ENCODE measurements at regions not wholly inside any gene's neighbourhood (a gene's known extent, or its start where the extent isn't known, plus 50 kb on each side); places are given as distances from the start of the nearest gene placed in this dataset.

DNA sequence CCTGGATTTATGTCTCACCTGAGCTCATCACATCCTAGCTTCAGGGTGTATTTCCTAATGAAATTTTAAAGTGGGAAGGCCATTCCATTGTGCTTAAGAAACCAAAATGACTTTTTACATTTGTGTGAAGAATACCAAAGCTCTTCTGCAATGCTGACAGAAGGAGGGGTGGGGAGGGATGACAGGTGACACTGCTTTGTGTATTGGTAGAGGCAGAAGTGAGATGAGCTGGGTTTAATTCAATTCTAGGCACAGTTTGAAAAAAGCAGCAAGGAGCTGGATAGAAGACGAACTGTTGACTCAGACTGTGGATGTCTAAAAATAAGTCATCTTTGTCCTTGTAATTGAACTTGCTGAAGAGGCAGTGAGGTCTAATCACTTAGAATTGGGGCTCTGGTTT, 710.3 kb upstream of the KIRREL3 start:
- H3K27ac ChIP-seq: no peak overlapping the region

DNA sequence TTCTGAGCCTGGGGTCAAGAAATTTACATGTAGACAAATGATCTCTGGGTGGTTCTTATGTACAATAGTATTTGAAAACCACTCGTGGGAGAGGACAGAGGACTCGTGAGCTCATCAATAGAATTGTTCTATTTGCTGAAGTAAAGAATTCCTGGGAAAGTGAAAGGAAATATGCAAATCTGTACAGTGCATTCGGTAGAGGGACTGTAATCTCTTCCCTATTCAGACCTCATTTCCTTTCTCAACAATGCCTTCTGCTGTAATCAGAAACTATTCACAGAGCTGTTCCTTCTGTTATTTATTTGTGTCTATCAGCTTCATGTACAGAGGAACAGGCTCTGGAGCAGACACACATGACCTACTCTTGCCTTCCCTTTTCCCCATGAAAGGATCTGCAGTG, 709.4 kb upstream of the KIRREL3 start:
- FAIRE-seq (no peak), ATAC-seq (no peak), DNase-seq (no peak)
- Histone ChIP-seq H3K4me1 (no peaks in the 10 kb centered on the region), H3K36me3 (no peaks in the 10 kb centered on the region), H3K4me3 (no peak overlapping the region), H3K27ac (no peak overlapping the region), H3K27me3 (peaks cover 0 to under 1% (median 0%) of the 10 kb centered on the region in 4 donors), H3K9me3 (peaks cover 0 to under 1% (median 0%) of the 10 kb centered on the region in 4 donors)
- TF ChIP-seq, protein P1, sequence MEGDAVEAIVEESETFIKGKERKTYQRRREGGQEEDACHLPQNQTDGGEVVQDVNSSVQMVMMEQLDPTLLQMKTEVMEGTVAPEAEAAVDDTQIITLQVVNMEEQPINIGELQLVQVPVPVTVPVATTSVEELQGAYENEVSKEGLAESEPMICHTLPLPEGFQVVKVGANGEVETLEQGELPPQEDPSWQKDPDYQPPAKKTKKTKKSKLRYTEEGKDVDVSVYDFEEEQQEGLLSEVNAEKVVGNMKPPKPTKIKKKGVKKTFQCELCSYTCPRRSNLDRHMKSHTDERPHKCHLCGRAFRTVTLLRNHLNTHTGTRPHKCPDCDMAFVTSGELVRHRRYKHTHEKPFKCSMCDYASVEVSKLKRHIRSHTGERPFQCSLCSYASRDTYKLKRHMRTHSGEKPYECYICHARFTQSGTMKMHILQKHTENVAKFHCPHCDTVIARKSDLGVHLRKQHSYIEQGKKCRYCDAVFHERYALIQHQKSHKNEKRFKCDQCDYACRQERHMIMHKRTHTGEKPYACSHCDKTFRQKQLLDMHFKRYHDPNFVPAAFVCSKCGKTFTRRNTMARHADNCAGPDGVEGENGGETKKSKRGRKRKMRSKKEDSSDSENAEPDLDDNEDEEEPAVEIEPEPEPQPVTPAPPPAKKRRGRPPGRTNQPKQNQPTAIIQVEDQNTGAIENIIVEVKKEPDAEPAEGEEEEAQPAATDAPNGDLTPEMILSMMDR (IDR thresholded peaks at IDR 0.05): no peak
- 28 to 33% methylated on average over 3 of the region's 3 CpGs for WGBS, 2 donors
- intact Hi-C loops (cut with DNase I): no loop called here

More for the DNA sequence above, 710.3 kb upstream of the KIRREL3 start:
- FAIRE-seq (no peak), DNase-seq (no peak), ATAC-seq (no peak)
- Histone ChIP-seq H3K27me3 (no peaks in the 10 kb centered on the region), H3K9me3 (no peaks in the 10 kb centered on the region), H3K4me3 (no peak overlapping the region), H3K36me3 (no peaks in the 10 kb centered on the region), H3K4me1 (no peaks in the 10 kb centered on the region)
- TF ChIP-seq, protein P1 (IDR thresholded peaks at IDR 0.05): no peak
- 70 to 75% methylated on average over 1 of the region's 1 CpG for WGBS, 2 donors
- intact Hi-C loops (cut with DNase I): no loop called here

DNA sequence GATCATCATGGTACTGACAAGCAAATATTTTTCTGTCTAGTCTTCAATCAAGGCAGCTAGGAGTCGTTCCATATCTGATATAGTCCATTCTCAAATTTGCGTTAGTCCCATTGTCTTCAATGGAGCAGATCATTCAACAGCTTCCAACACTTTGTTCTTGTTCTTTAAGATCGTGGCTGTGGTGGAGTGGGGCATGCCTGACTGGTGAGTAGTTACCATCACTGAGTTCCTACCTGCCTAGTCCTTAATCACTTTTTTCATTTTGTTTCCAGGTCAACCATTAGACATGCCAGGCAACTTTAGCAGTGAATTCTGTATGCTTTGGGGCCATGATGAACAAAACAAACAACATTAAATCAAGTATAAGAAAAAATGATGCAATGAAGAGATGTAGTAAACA, 693.1 kb upstream of the KIRREL3 start:
- Histone ChIP-seq H3K36me3 (no peaks in the 10 kb centered on the region), H3K9me3 (no peaks in the 10 kb centered on the region), H3K4me1 (no peaks in the 10 kb centered on the region), H3K27ac (no peak overlapping the region), H3K27me3 (no peaks in the 10 kb centered on the region), H3K4me3 (no peak overlapping the region)
- intact Hi-C loops (cut with DNase I): no loop called here
- TF ChIP-seq, protein P1 (IDR thresholded peaks at IDR 0.05): no peak
- ATAC-seq (no peak), FAIRE-seq (no peak), DNase-seq (no peak)
- WGBS, 2 donors: 43 to 57% methylated on average over 3 of the region's 3 CpGs

DNA sequence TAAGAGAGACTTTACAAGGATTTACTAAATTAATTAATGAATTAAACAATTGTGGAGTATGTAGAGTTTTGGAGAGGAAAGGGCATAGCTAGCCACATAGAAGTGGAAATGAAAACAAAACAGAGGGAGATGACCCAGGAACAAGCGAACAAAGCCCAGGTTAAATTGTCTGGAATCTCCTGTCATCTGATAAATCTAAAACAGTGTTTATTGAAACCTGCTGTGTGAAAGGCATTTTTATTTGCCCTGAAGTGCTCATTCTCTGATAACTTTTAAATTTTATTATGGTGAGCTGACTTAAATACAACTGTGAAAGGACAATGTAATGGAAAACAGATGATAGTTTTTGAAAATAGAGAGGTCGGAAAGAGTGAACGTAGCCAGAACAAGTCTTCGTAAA, 682.8 kb upstream of the KIRREL3 start:
- TF ChIP-seq, protein P1 (IDR thresholded peaks at IDR 0.05): no peak
- no peak for FAIRE-seq
- H3K27ac ChIP-seq: no peak overlapping the region
- intact Hi-C loops (cut with DNase I): no loop called here
- DNase-seq: no peak
- no peak overlapping the region for H3K4me3 ChIP-seq
- no peaks in the 10 kb centered on the region for H3K27me3 ChIP-seq
- 91 to 92% methylated on average over 4 of the region's 4 CpGs for WGBS, 2 donors
- no peak for ATAC-seq
- H3K36me3 ChIP-seq: no peaks in the 10 kb centered on the region
- no peaks in the 10 kb centered on the region for H3K4me1 ChIP-seq
- no peaks in the 10 kb centered on the region for H3K9me3 ChIP-seq

DNA sequence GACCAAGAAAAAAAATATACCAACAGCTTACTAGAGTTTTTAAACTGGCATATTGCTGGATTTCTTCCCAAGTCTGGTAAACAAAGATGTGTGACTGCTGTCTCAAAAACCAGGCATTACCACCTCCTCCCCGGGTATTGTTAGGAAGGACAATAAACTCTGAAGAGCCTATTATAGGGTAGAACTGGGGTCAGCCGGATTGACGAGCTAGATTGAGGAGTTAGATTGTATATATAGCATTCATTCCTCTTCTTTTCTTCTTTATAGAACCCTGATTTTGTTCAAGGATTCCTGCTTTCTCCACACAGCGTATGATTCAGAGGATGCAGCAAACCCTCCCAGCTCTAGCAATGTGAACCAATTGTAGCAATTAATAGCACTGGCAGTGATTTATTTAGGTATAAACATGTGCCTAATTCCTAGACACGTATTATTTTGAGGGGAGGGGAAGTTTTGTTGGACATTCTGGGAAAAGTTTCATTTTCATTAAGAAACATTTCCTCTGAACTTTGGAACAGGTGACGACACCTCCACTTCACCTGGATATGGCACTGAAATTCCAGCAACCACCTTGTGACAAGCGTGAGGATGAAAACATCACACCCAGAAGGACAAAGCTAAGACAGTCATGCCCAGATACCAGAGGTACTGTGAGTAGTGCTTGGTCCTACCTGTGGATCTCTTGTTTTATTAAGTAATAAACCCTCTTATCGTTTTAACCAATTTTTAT, 679.4 kb upstream of the KIRREL3 start:
- Histone ChIP-seq H3K9me3 (no peaks in the 10 kb centered on the region), H3K4me3 (no peak overlapping the region), H3K4me1 (peaks cover 4 to 5% (median 5%) of the 10 kb centered on the region in 3 donors), H3K36me3 (no peaks in the 10 kb centered on the region), H3K27ac (no peak overlapping the region), H3K27me3 (no peaks in the 10 kb centered on the region)
- DNase-seq (no peak), ATAC-seq (no peak), FAIRE-seq (no peak)
- WGBS, 2 donors: 45 to 59% methylated on average over 8 of the region's 8 CpGs
- TF ChIP-seq, protein P1 (IDR thresholded peaks at IDR 0.05): no peak
- intact Hi-C loops (cut with DNase I): no loop called here

Data from pancreas (tissue), 10 donors.